ENCODE measurements at regions not wholly inside any gene's neighbourhood (a gene's known extent, or its start where the extent isn't known, plus 50 kb on each side); places are given as distances from the start of the nearest gene placed in this dataset.

DNA sequence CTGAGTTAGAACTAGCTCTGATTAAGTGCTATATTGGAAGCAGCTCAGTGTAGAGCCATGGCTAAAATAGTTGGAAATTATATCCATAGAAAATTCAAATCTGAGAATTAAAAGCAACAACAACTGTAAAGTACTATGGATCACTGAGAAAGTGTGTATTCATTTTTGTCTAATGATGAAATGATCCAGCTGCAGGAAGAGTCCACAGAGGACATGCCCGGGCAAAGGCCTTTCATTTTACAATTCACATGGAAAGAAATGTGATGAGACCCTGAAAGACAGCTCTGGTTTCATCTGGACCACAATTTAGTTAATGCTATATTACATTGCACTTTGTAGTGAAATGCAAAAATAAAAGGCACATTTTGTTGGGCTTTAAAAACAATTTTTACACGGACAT, 196.8 kb upstream of the FAT1 start:
- TF ChIP-seq, protein P1, sequence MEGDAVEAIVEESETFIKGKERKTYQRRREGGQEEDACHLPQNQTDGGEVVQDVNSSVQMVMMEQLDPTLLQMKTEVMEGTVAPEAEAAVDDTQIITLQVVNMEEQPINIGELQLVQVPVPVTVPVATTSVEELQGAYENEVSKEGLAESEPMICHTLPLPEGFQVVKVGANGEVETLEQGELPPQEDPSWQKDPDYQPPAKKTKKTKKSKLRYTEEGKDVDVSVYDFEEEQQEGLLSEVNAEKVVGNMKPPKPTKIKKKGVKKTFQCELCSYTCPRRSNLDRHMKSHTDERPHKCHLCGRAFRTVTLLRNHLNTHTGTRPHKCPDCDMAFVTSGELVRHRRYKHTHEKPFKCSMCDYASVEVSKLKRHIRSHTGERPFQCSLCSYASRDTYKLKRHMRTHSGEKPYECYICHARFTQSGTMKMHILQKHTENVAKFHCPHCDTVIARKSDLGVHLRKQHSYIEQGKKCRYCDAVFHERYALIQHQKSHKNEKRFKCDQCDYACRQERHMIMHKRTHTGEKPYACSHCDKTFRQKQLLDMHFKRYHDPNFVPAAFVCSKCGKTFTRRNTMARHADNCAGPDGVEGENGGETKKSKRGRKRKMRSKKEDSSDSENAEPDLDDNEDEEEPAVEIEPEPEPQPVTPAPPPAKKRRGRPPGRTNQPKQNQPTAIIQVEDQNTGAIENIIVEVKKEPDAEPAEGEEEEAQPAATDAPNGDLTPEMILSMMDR (IDR thresholded peaks at IDR 0.05; ENCODE audit: poor library complexity), result no peak
- TF ChIP-seq EZH2phosphoT487 (IDR thresholded peaks at IDR 0.05; ENCODE audit: low read depth, severe bottlenecking, unreplicated experiment) (no peak), EZH2 (IDR thresholded peaks at IDR 0.05; ENCODE audit: borderline replicate concordance) (no peak)

Measured in hepatocyte (in vitro differentiated cells).